IMR-90 (cell line): ENCODE measurements at regions not wholly inside any gene's neighbourhood (a gene's known extent, or its start where the extent isn't known, plus 50 kb on each side); places are given as distances from the start of the nearest gene placed in this dataset.

Experiments
- ATAC-seq: fragments of 200-7000 bp; cut with Tn5 transposase; 2 replicates; pipeline ENCODE4 v1.9.1; 2020; ENCODE audit warnings: low read depth, mild to moderate bottlenecking, moderate library complexity
- BruUV-seq: library from RNA; stranded (reverse); fragments of 400-500 nt; replicated peaks from 2 replicates; lab custom pipeline; 2021; lab: Mats Ljungman, UMichigan
- CTCF ChIA-PET: fragments of 300-600 bp; formaldehyde crosslinking; extraction: SDS; loops from one replicate; lab custom pipeline; 2021; ENCODE audit warnings: antibody characterized with exemption; lab: Yijun Ruan, JAX
- POLR2A ChIA-PET: fragments of 300-600 bp; sonication (Branson Sonifier 250); formaldehyde crosslinking; loops from one replicate; lab custom pipeline; 2022; ENCODE audit warnings: antibody characterized with exemption; ENCODE audit not compliant: unreplicated experiment; lab: Charles Lee
- DNase-seq: peaks from one replicate; pipeline ENCODE4 v3.0.0; 2013
- H2AFZ ChIP-seq: replicated peaks from 2 replicates; pipeline ENCODE3; 2013; ENCODE audit warnings: low read length, mild to moderate bottlenecking; ENCODE audit not compliant: poor library complexity
- H2AK5ac ChIP-seq: 2 replicates; pipeline ENCODE4 v1.6.1; 2013; ENCODE audit warnings: low read depth, low read length, inconsistent platforms
- H2AK9ac ChIP-seq: replicated peaks from 2 replicates; pipeline ENCODE3; 2013; ENCODE audit warnings: mild to moderate bottlenecking, low read depth, low read length, moderate library complexity; ENCODE audit not compliant: poor library complexity
- H2BK120ac ChIP-seq: 2 replicates; pipeline ENCODE4 v1.6.1; 2013; ENCODE audit warnings: low read depth, low read length, inconsistent platforms
- H2BK15ac ChIP-seq: 3 replicates; pipeline ENCODE4 v1.6.1; 2013; ENCODE audit warnings: low read depth, low read length, inconsistent platforms
- H2BK20ac ChIP-seq: 2 replicates; pipeline ENCODE4 v1.6.1; 2013; ENCODE audit warnings: low read depth, mild to moderate bottlenecking, inconsistent platforms, low read length, moderate library complexity
- H2BK5ac ChIP-seq: 2 replicates; pipeline ENCODE4 v1.6.1; 2013; ENCODE audit warnings: mild to moderate bottlenecking, low read depth, low read length, inconsistent platforms; ENCODE audit not compliant: poor library complexity, severe bottlenecking
- H3K14ac ChIP-seq: replicated peaks from 2 replicates; pipeline ENCODE4 v1.6.1; 2013; ENCODE audit warnings: low read depth, low read length, inconsistent platforms
- H3K18ac ChIP-seq: 2 replicates; pipeline ENCODE4 v1.6.1; 2013; ENCODE audit warnings: low read depth, low read length, control low read depth
- H3K23ac ChIP-seq: 2 replicates; pipeline ENCODE4 v1.6.1; 2013; ENCODE audit warnings: low read depth, low read length, inconsistent platforms
- H3K27ac ChIP-seq: 2 replicates; pipeline ENCODE4 v1.5.1; 2013; ENCODE audit warnings: mild to moderate bottlenecking, control low read depth, low read length; ENCODE audit not compliant: insufficient read depth
- H3K27me3 ChIP-seq: 2 replicates; pipeline ENCODE4 v1.6.1; 2013; ENCODE audit warnings: low read length; ENCODE audit not compliant: control insufficient read depth, insufficient read depth
- H3K36me3 ChIP-seq: 2 replicates; pipeline ENCODE4 v1.6.1; 2013; ENCODE audit warnings: low read length, mixed read lengths; ENCODE audit not compliant: control insufficient read depth, insufficient read depth
- H3K4ac ChIP-seq: 2 replicates; pipeline ENCODE4 v1.6.1; 2013; ENCODE audit warnings: low read depth, low read length, inconsistent platforms
- H3K4me1 ChIP-seq: 2 replicates; pipeline ENCODE4 v1.6.1; 2013; ENCODE audit warnings: low read length, mixed read lengths; ENCODE audit not compliant: control insufficient read depth, insufficient read depth
- H3K4me2 ChIP-seq: 2 replicates; pipeline ENCODE4 v1.6.1; 2013; ENCODE audit warnings: low read depth, mild to moderate bottlenecking, control low read depth, low read length, moderate library complexity
- H3K4me3 ChIP-seq: 2 replicates; pipeline ENCODE4 v1.5.1; 2013; ENCODE audit warnings: low read depth, mild to moderate bottlenecking, control low read depth, low read length, moderate library complexity; ENCODE audit not compliant: insufficient read depth
- H3K56ac ChIP-seq: 2 replicates; pipeline ENCODE4 v1.6.1; 2013; ENCODE audit warnings: low read length, inconsistent platforms; ENCODE audit not compliant: insufficient read depth; ENCODE audit errors: extremely low read depth
- H3K79me1 ChIP-seq, 2 experiments: 2 replicates each; pipeline ENCODE4 v1.6.1; 2013; ENCODE audit warnings: low read length in 2 of 2, inconsistent platforms in 1 of 2, low read depth in 1 of 2
- H3K9ac ChIP-seq: 2 replicates; pipeline ENCODE4 v1.6.1; 2013; ENCODE audit warnings: low read depth, low read length, control low read depth
- H3K9me1 ChIP-seq: 2 replicates; pipeline ENCODE4 v1.6.1; 2013; ENCODE audit warnings: low read length, inconsistent platforms; ENCODE audit not compliant: insufficient read depth
- H3K9me3 ChIP-seq: 2 replicates; pipeline ENCODE4 v1.6.1; 2013; ENCODE audit warnings: low read length; ENCODE audit not compliant: control insufficient read depth, insufficient read depth
- H4K20me1 ChIP-seq: 2 replicates; pipeline ENCODE4 v1.6.1; 2013; ENCODE audit warnings: low read length, inconsistent platforms; ENCODE audit not compliant: insufficient read depth
- H4K5ac ChIP-seq: 2 replicates; pipeline ENCODE4 v1.6.1; 2013; ENCODE audit warnings: mild to moderate bottlenecking, low read depth, low read length, control low read depth
- H4K8ac ChIP-seq, 2 experiments: 2 replicates each; pipeline ENCODE4 v1.6.1; 2013; ENCODE audit warnings: low read depth in 2 of 2, low read length in 2 of 2, control low read depth in 1 of 2, inconsistent platforms in 1 of 2
- H4K91ac ChIP-seq: 2 replicates; pipeline ENCODE4 v1.6.1; 2013; ENCODE audit warnings: low read depth, low read length, inconsistent platforms; ENCODE audit not compliant: insufficient read depth
- BHLHE40 ChIP-seq: fragments of 150-350 bp; IDR thresholded peaks from 2 replicates; pipeline ENCODE4 v1.6.1; 2016; ENCODE audit warnings: mild to moderate bottlenecking, low read depth, low read length
- CTCF ChIP-seq: conservative IDR thresholded peaks from 2 replicates; pipeline ENCODE4 v1.5.1; 2012; ENCODE audit warnings: mild to moderate bottlenecking, low read depth, low read length, improper control_type of control experiment
- ELK1 ChIP-seq: fragments of 150-350 bp; IDR thresholded peaks from 2 replicates; pipeline ENCODE4 v1.6.1; 2016; ENCODE audit warnings: low read depth, mild to moderate bottlenecking, low read length, moderate library complexity, borderline replicate concordance
- FOS ChIP-seq: fragments of 150-350 bp; IDR thresholded peaks from 2 replicates; pipeline ENCODE4 v1.6.1; 2016; ENCODE audit warnings: low read depth, low read length
- MAFK ChIP-seq: IDR thresholded peaks from 2 replicates; pipeline ENCODE4 v1.6.1; 2012; ENCODE audit warnings: low read depth, low read length, improper control_type of control experiment
- MAZ ChIP-seq: IDR thresholded peaks from 2 replicates; pipeline ENCODE4 v1.6.1; 2012; ENCODE audit warnings: low read depth, mild to moderate bottlenecking, low read length, improper control_type of control experiment, moderate library complexity, borderline replicate concordance
- NFE2L2 ChIP-seq: fragments of 150-350 bp; IDR thresholded peaks from 2 replicates; pipeline ENCODE4 v1.6.1; 2016; ENCODE audit warnings: low read depth, mild to moderate bottlenecking, low read length
- RAD21 ChIP-seq: IDR thresholded peaks from 2 replicates; pipeline ENCODE4 v1.6.1; 2012; ENCODE audit warnings: low read length, improper control_type of control experiment
- RCOR1 ChIP-seq: IDR thresholded peaks from 2 replicates; pipeline ENCODE4 v1.6.1; 2012; ENCODE audit warnings: mild to moderate bottlenecking, low read length, improper control_type of control experiment; ENCODE audit not compliant: insufficient replicate concordance
- WGBS, 2 experiments: methylation state at CpG; one replicate each; pipeline versions ENCODE4 v1.1.5 to v1.1.7; 2013; ENCODE audit warnings: missing lambda C conversion rate in 2 of 2; ENCODE audit not compliant: insufficient read length in 1 of 2; ENCODE audit errors: extremely low coverage in 2 of 2; 5-methylcytosine and 5-hydroxymethylcytosine counted together
- dilution Hi-C: fragments of 300-500 bp; cut with HindIII; formaldehyde crosslinking; loops from one replicate; pipeline ENCODE4 v1.14.3; 2018; ENCODE audit warnings: low sequenced_read_pairs; ENCODE audit not compliant: unreplicated experiment
- in situ Hi-C: fragments of 300-500 bp; cut with MboI; formaldehyde crosslinking; loops from 3 replicates; pipeline ENCODE4 v1.14.3; 2019; ENCODE audit warnings: low sequenced_read_pairs, inconsistent platforms, mixed read lengths
- intact Hi-C: fragments of 100-400 bp; cut with micrococcal nuclease; formaldehyde crosslinking; loops from 2 replicates; pipeline ENCODE4 v1.10.0; 2022

DNA sequence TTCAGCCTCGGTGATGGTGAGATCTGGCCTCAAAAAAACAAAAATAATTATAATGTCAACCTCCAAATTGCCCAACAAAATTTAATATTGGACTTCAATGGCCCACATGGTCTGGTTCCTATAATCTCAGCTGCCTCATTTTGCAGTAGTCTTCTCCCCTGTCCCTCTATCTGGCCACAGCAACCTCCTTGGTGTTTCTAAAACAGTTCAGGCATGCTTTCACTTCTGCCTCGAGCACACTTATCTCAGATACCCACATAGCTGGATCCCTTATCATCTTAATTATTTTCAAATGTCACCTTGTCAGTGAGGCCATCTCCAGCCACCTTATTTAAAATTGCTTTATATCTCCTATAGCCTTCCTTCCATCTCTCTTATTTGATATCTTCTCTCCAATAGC lies 52.9 kb upstream of the WDFY3 start:
- no TSS peak for BruUV-seq
- no peak overlapping the region for H3K4me3 ChIP-seq
- H2BK20ac ChIP-seq = no peak overlapping the region
- H2BK5ac ChIP-seq = no peak overlapping the region
- no peaks in the 10 kb centered on the region for H3K27me3 ChIP-seq
- H2AFZ ChIP-seq = no peak overlapping the region
- H4K20me1 ChIP-seq = no peaks in the 10 kb centered on the region
- H4K91ac ChIP-seq = no peak overlapping the region
- ATAC-seq (no peak), DNase-seq (no peak)
- no peak overlapping the region for H4K5ac ChIP-seq
- no peak overlapping the region for H2AK9ac ChIP-seq
- no peak overlapping the region for H2BK120ac ChIP-seq
- WGBS, 2 experiments = no CpG with 5 or more reads among the region's 2 CpGs
- no peak overlapping the region for H3K56ac ChIP-seq
- no peak overlapping the region for H3K4me2 ChIP-seq
- H3K14ac ChIP-seq = no peak overlapping the region
- in situ Hi-C loops (no loop called here), dilution Hi-C loops (no loop called here), intact Hi-C loops (no loop called here)
- no peak overlapping the region for H4K8ac ChIP-seq
- ChIA-PET POLR2A (no interaction called here), CTCF (no interaction called here)
- H3K9ac ChIP-seq = no peak overlapping the region
- H3K36me3 ChIP-seq = no peaks in the 10 kb centered on the region
- H3K79me1 ChIP-seq = no peaks in the 10 kb centered on the region
- H3K18ac ChIP-seq = no peak overlapping the region
- no peaks in the 10 kb centered on the region for H3K4me1 ChIP-seq
- no peak overlapping the region for H2AK5ac ChIP-seq
- TF ChIP-seq FOS (no peak), RCOR1 (no peak), BHLHE40 (no peak), MAZ (no peak), MAFK (no peak), RAD21 (no peak), CTCF (no peak), NFE2L2 (no peak), ELK1 (no peak)
- H3K4ac ChIP-seq = no peak overlapping the region
- no peaks in the 10 kb centered on the region; the same call in 1 of the 2 replicates for H3K9me1 ChIP-seq
- no peak overlapping the region for H3K27ac ChIP-seq
- no peaks in the 10 kb centered on the region for H3K9me3 ChIP-seq
- H3K23ac ChIP-seq = no peak overlapping the region
- no peak overlapping the region for H2BK15ac ChIP-seq
